B cell (primary cell): ENCODE measurements at regions not wholly inside any gene's neighbourhood (a gene's known extent, or its start where the extent isn't known, plus 50 kb on each side); places are given as distances from the start of the nearest gene placed in this dataset.

Experiments
- ATAC-seq: fragments of 200-7000 bp; cut with Tn5 transposase; one replicate; pipeline ENCODE4 v1.10.0; 2021; ENCODE audit warnings: low read depth, mild to moderate bottlenecking, moderate number of reproducible peaks, moderate library complexity
- CTCF ChIA-PET: fragments of 350-600 bp; sonication (Branson Sonifier 250); formaldehyde crosslinking; loops from one replicate; lab custom pipeline; 2021; ENCODE audit warnings: antibody characterized with exemption, inconsistent platforms; lab: Charles Lee
- POLR2A ChIA-PET: fragments of 350-600 bp; sonication (Branson Sonifier 250); formaldehyde crosslinking; loops from one replicate; lab custom pipeline; 2021; ENCODE audit warnings: antibody characterized with exemption; lab: Charles Lee
- DNase-seq: peaks from one replicate; pipeline ENCODE4 v3.0.0; 2013
- H2AFZ ChIP-seq: 2 replicates; pipeline ENCODE4 v1.6.1; 2012; ENCODE audit warnings: mild to moderate bottlenecking, low read depth, low read length; ENCODE audit not compliant: insufficient read depth, poor library complexity, severe bottlenecking
- H3K27ac ChIP-seq, 2 donors: 1 replicate in 1 of 2; 2 replicates in 1 of 2; pipeline ENCODE4 v1.5.1; 2012 to 2013; ENCODE audit warnings: low read length in 2 of 2, mild to moderate bottlenecking in 2 of 2, moderate library complexity in 1 of 2
- H3K27me3 ChIP-seq, 4 experiments: fragments of 200-600 bp in 1 of 4; sonication (generic) in 1 of 4; replicated peaks in 1 of 4; 1 replicate in 2 of 4; 2 replicates in 2 of 4; pipeline versions ENCODE4 v1.6.1 to v1.7.0; 2013 to 2016; ENCODE audit warnings: low read length in 3 of 4, mild to moderate bottlenecking in 2 of 4, mixed read lengths in 1 of 4, moderate library complexity in 1 of 4; ENCODE audit not compliant: insufficient read depth in 4 of 4, control insufficient read depth in 3 of 4; ENCODE audit errors: control extremely low read depth in 1 of 4
- H3K36me3 ChIP-seq, 2 experiments: replicated peaks in 1 of 2; 1 replicate in 1 of 2; 2 replicates in 1 of 2; pipeline versions ENCODE4 v1.6.1 to v1.7.1; 2013; ENCODE audit warnings: low read length in 1 of 2; ENCODE audit not compliant: insufficient read depth in 2 of 2, control insufficient read depth in 1 of 2; ENCODE audit errors: control extremely low read depth in 1 of 2, extremely low read depth in 1 of 2
- H3K4me1 ChIP-seq, 2 donors: fragments of 200-600 bp in 1 of 2; sonication (generic) in 1 of 2; 1 replicate in 1 of 2; 2 replicates in 1 of 2; pipeline versions ENCODE4 v1.5.1 to v1.6.1; 2013 to 2017; ENCODE audit warnings: low read length in 2 of 2; ENCODE audit not compliant: control insufficient read depth in 2 of 2, insufficient read depth in 2 of 2
- H3K4me2 ChIP-seq: replicated peaks from 2 replicates; pipeline ENCODE3; 2012; ENCODE audit warnings: mild to moderate bottlenecking, low read depth, low read length; ENCODE audit not compliant: poor library complexity, severe bottlenecking
- H3K4me3 ChIP-seq, 5 experiments: fragments of 200-600 bp in 1 of 5; sonication (generic) in 1 of 5; 1 replicate in 3 of 5; 2 replicates in 2 of 5; pipeline versions ENCODE4 v1.5.1 to v1.7.0; 2011 to 2016; ENCODE audit warnings: low read length in 4 of 5, mild to moderate bottlenecking in 4 of 5, low read depth in 2 of 5, control low read depth in 1 of 5, moderate library complexity in 1 of 5; ENCODE audit not compliant: insufficient read depth in 1 of 5; ENCODE audit errors: control extremely low read depth in 1 of 5, extremely low read depth in 1 of 5
- H3K79me2 ChIP-seq: fragments of 200-600 bp; sonication (generic); one replicate; pipeline ENCODE4 v1.6.0; 2016; ENCODE audit warnings: low read length; ENCODE audit not compliant: control insufficient read depth, insufficient read depth
- H3K9ac ChIP-seq: fragments of 200-600 bp; sonication (generic); 2 replicates; pipeline ENCODE4 v1.6.1; 2017; ENCODE audit warnings: mild to moderate bottlenecking, low read length, moderate library complexity
- H3K9me3 ChIP-seq, 3 donors: one replicate each; pipeline versions ENCODE4 v1.6.1 to v1.7.1; 2013; ENCODE audit warnings: low read length in 2 of 3; ENCODE audit not compliant: control insufficient read depth in 2 of 3, insufficient read depth in 1 of 3; ENCODE audit errors: control extremely low read depth in 1 of 3
- H4K20me1 ChIP-seq: 2 replicates; pipeline ENCODE4 v1.6.0; 2012; ENCODE audit warnings: mild to moderate bottlenecking, low read length; ENCODE audit not compliant: insufficient read depth, control insufficient read depth, poor library complexity, severe bottlenecking
- H3K27ac Mint-ChIP-seq: one replicate; pipeline ENCODE4 v1.8.0; 2021; ENCODE audit warnings: mixed read lengths
- H3K27me3 Mint-ChIP-seq: one replicate; pipeline ENCODE4 v1.8.0; 2021; ENCODE audit warnings: mixed read lengths
- H3K4me1 Mint-ChIP-seq: one replicate; pipeline ENCODE4 v1.8.0; 2021; ENCODE audit warnings: mixed read lengths
- H3K4me3 Mint-ChIP-seq: one replicate; pipeline ENCODE4 v1.8.0; 2021; ENCODE audit warnings: mixed read lengths
- H3K9me3 Mint-ChIP-seq: one replicate; pipeline ENCODE4 v1.8.0; 2022; ENCODE audit warnings: mixed read lengths; ENCODE audit not compliant: insufficient read depth
- CTCF ChIP-seq: fragments of 200-600 bp; IDR thresholded peaks from one replicate; pipeline ENCODE4 v1.8.0; 2022; ENCODE audit warnings: antibody characterized with exemption, mild to moderate bottlenecking
- EZH2 ChIP-seq: IDR thresholded peaks from 2 replicates; pipeline ENCODE4 v1.6.1; 2012; ENCODE audit warnings: borderline replicate concordance, low read depth, mild to moderate bottlenecking, moderate library complexity, low read length; ENCODE audit not compliant: insufficient read depth, poor library complexity, severe bottlenecking
- WGBS: methylation state at CpG from one replicate; pipeline ENCODE4 v1.1.5; 2013; ENCODE audit warnings: missing lambda C conversion rate; ENCODE audit not compliant: insufficient coverage; 5-methylcytosine and 5-hydroxymethylcytosine counted together
- intact Hi-C: fragments of 100-400 bp; cut with micrococcal nuclease; formaldehyde crosslinking; loops from one replicate; pipeline ENCODE4 v1.10.0; 2022

- Histone ChIP-seq H4K20me1 (no peaks in the 10 kb centered on the region), H3K4me3 (no peak overlapping the region), H2AFZ (no peak overlapping the region), H3K27me3 (no peaks in the 10 kb centered on the region), H3K9me3 (no peaks in the 10 kb centered on the region), H3K79me2 (no peaks in the 10 kb centered on the region), H3K36me3 (no peaks in the 10 kb centered on the region), H3K4me2 (no peak overlapping the region), H3K4me1 (peaks cover 0 to 5% of the 10 kb centered on the region in 2 donors), H3K9ac (no peak overlapping the region), H3K27ac (no peak overlapping the region)
- ChIA-PET CTCF (no interaction called here), POLR2A (no interaction called here)
- H3K27me3 Mint-ChIP-seq = no peaks in the 10 kb centered on the region
- WGBS = no CpG with 5 or more reads among the region's 4 CpGs
- H3K4me3 Mint-ChIP-seq = no peak overlapping the region
- no peak overlapping the region for H3K27ac Mint-ChIP-seq
- ATAC-seq (no peak), DNase-seq (no peak)
- TF ChIP-seq CTCF = no peak
- TF ChIP-seq EZH2 = no peak
- intact Hi-C loops = no loop called here
- peaks cover 11% of the 10 kb centered on the region for H3K4me1 Mint-ChIP-seq
- no peaks in the 10 kb centered on the region for H3K9me3 Mint-ChIP-seq
Observed at GRCh38 chr3:115415246-115415996, 207.9 kb upstream of the GAP43 start.

GRCh38 chr3:115418583-115418982, 204.7 kb upstream of the GAP43 start:
- H3K27ac Mint-ChIP-seq = no peak overlapping the region
- no peak for TF ChIP-seq EZH2
- H2AFZ ChIP-seq = no peak overlapping the region
- H3K4me1 Mint-ChIP-seq = peaks cover 11% of the 10 kb centered on the region
- intact Hi-C loops = no loop called here
- no peaks in the 10 kb centered on the region for H3K9me3 Mint-ChIP-seq
- CTCF ChIA-PET = no interaction called here
- no peaks in the 10 kb centered on the region for H4K20me1 ChIP-seq
- POLR2A ChIA-PET = no interaction called here
- H3K36me3 ChIP-seq = no peaks in the 10 kb centered on the region
- H3K79me2 ChIP-seq = no peaks in the 10 kb centered on the region
- H3K9me3 ChIP-seq = no peaks in the 10 kb centered on the region
- H3K27me3 ChIP-seq = no peaks in the 10 kb centered on the region
- WGBS = 11% methylated on average over 1 of the region's 1 CpG
- no peak overlapping the region for H3K4me3 Mint-ChIP-seq
- H3K27ac ChIP-seq = no peak overlapping the region
- no peak overlapping the region for H3K4me2 ChIP-seq
- DNase-seq (peak; percentile 16), ATAC-seq (no peak)
- no peak overlapping the region for H3K9ac ChIP-seq
- H3K4me1 ChIP-seq = peaks cover 0 to 5% of the 10 kb centered on the region in 2 donors
- H3K4me3 ChIP-seq = no peak overlapping the region
- H3K27me3 Mint-ChIP-seq = no peaks in the 10 kb centered on the region
